DMS53 (cell line): ENCODE measurements at regions not wholly inside any gene's neighbourhood (a gene's known extent, or its start where the extent isn't known, plus 50 kb on each side); places are given as distances from the start of the nearest gene placed in this dataset.

ENCODE experiments used
- DNase-seq: peaks from one replicate; lab custom pipeline; 2025; lab: John Stamatoyannopoulos, UW

DNA sequence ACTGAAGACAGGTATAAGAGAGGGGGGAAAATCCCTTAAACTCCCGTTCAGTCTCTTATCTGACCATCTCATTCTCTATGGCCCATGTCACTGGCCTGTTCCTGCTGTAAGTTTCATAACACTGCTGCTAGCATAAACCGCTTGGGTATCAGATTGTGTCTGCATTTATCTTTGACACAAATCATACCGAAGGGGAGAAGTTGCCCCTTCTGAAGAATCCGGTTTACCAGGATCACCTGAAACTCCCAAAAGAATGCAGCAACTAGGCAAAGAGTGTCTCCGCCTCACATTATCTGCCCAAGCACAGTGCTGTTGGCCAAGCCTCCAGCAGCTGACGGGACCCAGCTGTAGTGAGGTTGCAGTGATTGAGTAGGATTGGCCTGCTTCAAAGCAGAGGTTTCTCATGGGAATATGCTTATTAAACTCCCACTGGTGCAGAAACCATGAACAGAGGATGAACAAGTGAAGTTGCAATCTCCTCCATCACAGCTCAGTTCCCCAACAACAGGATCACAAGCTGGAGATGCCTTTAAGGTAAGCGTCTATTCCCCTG, 71.3 kb upstream of the PUDP start:
- no peak for DNase-seq

DNA sequence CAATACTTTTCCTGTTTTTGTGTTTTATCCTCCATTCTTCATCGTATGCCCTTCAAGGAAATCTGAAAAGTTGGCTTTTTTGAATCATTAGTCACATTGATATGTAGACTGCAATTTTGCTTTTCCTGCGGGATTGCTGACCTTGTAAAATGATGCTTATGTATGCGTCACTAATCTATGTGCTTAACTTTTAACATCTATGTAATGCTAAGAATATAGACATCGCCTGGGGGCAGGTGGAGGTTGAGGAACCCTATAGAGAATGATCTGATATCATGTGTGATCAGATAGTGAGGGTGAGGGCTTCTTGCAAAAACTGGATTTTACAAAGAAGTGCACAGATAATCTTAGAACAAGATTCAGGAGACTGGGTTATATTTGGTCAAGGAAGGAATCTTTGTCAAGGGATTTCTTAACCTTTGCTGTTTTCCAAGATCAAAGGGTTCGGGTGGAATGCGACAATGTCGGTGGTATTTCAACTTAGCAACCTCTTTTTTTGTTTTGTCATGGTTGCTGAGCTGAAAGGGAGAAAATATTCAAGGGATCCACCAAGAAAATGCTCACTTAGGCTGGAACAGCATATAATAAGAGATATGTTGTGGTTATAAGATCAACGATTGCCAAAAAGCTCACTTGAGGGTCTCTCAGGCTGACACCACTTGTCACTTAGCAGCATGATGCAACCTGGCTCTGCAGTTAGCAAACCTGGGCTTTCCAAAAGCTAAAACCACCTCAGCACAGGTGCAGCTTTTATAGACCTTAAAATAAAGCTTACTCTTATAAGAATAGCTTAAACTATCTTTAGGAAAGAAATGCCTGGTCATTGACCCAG, 70.6 kb upstream of the PUDP start:
- DNase-seq = no peak

DNA sequence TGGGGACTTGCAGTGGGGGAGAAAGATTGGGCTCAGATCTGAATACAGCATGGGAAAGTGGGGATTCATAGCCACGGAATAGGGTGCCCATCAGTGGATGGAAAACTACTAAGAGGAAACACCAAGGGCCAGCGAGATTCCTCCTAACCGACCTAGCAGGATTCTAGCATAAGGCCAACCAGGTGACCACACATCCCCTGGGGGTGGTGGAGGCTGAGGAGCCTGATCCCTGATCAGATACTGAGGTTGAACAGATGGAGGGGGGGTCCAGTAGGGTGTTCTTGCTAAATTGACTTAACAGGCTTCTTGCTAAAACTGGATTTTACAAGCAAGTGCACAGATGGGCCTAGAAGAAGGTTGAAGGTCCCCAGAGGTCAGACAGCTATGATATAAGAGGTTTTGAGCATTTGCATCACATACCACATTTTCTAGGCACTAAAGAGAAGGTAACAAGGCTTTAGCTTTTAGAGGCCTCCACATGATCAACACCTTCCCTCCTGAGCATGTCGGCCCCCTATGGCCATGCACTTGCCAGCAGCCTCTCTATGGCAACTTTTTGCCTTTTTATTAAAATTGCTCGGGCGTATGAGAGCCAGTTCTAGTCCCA, 69.1 kb upstream of the PUDP start:
- no peak for DNase-seq

DNA sequence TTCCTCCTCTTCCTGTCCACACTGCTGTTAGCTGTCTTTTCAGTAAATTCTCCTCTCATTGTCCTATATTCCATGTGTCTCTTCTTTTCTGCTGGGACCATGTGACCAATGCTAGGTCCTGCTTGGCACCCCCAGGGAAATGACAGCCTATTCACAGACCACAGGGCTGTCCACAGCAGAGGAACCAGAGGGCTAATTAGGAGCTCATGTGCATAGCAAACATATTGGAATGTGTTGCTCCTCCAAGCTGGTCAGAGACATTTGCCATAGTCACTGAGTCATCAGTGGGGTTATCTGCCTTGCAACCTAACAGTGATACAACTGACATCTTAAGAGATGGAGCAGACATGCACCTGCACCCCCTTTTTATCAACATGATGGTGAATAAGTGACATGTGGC, 67.9 kb upstream of the PUDP start:
- DNase-seq = no peak

DNA sequence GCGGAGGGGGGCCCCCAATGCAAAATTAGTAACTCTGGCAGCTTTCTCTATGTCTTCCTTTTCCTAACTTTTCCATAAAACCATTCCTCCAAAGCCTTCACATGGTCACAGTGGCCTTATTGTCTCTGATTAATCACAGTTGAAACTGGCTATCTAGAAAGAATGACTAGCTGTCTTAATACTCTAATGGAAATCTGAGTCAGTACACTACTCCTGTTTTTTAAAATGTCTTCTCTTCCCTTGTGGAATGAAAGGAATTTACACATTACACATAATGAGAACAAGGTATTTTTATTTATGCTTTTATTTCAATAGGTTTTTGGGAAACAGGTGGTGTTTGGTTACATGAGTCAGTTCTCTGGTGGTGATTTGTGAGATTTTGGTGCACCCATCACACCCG, 66.3 kb upstream of the PUDP start:
- DNase-seq = no peak

DNA sequence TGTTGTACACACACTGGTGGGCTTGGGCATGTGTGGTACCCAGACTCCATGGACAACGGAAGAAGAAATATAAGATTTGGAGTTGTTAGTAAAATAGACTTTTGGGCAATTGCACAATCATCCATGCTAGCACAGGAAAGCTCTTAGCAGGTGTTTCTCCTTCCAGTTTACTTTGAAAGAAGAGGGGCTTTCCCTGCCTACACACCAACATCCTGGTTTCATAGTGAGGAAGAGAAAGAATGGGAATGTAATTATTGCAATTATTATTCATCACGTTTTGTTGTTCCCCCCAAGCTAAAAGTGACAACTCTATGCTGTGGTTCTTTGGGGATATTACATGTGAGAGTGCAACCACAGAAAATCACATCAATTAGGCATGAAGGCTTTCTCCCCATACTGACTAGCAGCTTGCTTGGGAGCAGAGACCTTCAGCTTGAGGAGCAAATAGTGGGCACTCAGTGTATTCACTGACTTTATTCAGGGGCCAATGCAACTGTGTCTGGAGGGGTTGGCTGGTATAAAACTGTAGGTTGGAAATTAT, 57.2 kb upstream of the PUDP start:
- DNase-seq = no peak

DNA sequence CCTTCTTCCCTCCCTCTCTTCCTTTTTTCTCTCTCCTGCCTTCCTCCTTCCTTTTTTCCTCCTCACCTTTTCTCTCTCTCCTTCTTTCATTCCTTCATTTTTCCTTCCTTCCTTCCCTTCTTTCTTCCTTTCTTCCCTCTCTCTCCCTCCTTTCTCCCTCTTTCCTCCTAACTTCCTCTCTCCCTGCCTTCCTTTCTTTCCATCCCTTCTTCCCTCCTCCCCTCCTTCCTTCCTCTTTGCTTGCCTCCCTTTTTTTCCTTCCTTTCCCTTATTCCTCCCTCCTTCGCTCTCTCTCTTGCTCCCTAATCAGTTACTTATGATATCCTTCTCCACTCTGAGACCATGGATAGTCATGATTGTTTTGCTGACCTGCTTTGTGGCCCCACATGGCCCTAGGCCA, 56.7 kb upstream of the PUDP start:
- DNase-seq = no peak

DNA sequence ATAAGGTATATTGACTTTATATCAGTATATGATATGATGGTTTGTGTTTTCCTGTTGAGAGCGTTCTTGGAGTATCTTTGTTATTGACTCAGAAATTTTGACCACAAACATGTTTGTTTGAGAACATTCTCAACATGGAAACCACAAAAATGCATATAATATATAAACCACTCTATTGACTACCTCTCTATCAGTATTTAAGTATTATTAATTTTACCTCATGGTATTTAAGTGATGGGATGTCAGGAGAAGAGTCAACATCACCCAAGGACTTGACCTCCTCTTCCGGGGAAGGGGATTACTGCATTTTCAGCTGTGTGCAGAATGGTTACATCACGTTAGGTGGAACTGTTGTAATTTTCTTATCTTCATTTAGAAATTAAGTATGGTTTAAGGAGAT, 54.3 kb upstream of the PUDP start:
- DNase-seq = no peak

DNA sequence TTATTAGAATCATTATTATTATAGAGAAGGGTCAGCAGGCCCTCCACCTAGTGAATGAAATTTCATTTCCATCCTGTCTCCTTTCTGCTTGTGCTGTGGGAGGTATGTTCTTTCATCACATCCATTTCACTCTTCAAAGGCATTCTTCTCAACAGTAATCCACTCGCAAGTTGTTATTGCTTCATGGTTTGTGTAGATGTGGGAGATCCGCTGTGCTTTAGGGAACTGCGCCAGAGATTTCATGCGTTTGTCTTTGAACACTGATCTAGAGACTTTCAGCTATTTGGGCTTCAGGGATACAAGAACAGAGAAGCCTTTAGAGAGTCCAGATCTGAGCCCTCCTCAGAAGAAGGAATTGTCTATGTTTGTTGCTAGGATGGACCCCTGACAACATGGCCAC, 53.5 kb upstream of the PUDP start:
- DNase-seq = no peak

DNA sequence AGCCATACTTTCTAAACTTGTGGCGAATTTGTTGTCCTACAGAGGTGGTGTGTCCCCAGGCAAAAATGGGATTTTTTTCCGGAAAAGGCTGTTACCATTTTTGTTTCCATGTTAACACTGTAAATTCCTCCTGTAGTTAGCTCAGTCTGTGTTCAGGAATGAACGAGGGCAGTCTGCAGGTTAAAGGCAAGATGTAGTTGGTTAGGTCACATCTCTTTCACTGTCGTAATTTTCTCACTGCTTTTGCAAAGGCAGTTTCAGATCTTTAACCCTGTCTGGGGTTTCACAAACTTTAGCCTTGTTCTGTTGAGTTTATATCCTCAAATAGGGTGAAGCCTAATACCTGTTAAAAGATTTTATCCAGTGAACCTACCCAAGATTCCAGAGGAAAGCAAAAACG, 50.5 kb upstream of the PUDP start:
- no peak for DNase-seq
